ENCODE measurements at regions not wholly inside any gene's neighbourhood (a gene's known extent, or its start where the extent isn't known, plus 50 kb on each side); places are given as distances from the start of the nearest gene placed in this dataset.

- TF ChIP-seq SIN3A (IDR thresholded peaks at IDR 0.05; ENCODE audit: low read depth, low read length) = no peak
- no peak for TF ChIP-seq MYC (IDR thresholded peaks at IDR 0.05; ENCODE audit: insufficient read depth, insufficient read length, insufficient replicate concordance, low read length, severe bottlenecking)
- TF ChIP-seq, protein P1, sequence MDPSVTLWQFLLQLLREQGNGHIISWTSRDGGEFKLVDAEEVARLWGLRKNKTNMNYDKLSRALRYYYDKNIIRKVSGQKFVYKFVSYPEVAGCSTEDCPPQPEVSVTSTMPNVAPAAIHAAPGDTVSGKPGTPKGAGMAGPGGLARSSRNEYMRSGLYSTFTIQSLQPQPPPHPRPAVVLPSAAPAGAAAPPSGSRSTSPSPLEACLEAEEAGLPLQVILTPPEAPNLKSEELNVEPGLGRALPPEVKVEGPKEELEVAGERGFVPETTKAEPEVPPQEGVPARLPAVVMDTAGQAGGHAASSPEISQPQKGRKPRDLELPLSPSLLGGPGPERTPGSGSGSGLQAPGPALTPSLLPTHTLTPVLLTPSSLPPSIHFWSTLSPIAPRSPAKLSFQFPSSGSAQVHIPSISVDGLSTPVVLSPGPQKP (IDR thresholded peaks at IDR 0.05; ENCODE audit: low read depth, low read length) = no peak
- TF ChIP-seq POLR2A (IDR thresholded peaks at IDR 0.05; ENCODE audit: low read depth, low read length) = no peak
- no peak for TF ChIP-seq ZNF274 (IDR thresholded peaks at IDR 0.05; ENCODE audit: insufficient read depth, insufficient read length)
Measured at GRCh38 chrX:26083093-26083492, 55.0 kb upstream of the MAGEB18 start.
